Esophagus mucosa (tissue), 1 donor: ENCODE measurements at regions not wholly inside any gene's neighbourhood (a gene's known extent, or its start where the extent isn't known, plus 50 kb on each side); places are given as distances from the start of the nearest gene placed in this dataset.
A peak's percentile ranks its signal among the peaks of the same experiment; 100 is the strongest.
"Not testable (repeated sequence)": the region's sequence is repeated elsewhere in the genome, so short reads cannot be mapped to it uniquely, and the experiment has no call there.

Experiments used
- ATAC-seq: fragments of 200-7000 bp; cut with Tn5 transposase; one replicate; pipeline ENCODE4 v1.9.1; 2020
- donor health status: DM: yes; HTN: yes; CAD: no.

DNA sequence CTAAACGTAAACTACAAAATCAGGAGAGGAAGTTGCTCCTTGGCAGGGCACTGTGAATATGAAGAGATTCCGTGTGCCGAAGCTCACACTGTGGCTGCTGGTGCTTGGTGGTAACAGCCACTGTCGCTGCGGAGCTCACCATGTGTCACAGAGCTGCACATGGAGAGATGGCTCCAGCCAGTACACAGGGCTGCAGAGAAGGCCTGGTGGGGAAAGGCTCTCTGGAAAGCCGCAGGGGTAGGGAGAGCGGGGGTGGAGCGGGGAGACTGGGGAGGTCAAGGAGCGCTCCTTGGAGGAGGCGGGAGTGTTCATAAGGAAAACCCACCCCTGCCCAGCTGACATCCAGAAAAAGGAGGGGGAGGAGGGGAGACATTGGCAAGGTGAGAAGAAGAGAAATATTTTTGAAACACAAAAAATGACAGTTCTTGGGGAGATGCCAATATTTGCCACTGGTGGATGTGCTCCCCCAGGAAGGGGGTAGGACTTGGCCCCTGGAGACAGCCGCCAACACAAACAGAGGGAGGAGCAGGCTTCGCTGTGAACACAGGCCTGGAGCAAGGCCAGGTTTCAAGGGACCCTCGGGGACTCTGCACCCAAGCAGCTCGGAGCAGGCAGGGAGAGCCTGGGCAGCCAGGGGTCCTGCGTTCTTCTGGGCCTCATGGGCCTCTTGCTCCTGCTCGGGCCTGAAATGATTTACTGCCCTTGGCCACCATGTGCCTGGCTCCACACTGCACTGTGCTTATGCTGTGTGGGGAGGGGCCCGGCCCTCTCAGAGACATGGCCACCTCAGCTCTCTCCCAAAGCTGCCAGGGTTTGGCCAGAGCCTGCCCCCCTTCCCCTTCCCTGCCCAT, 102.6 kb upstream of the GLI2 start:
- no peak for ATAC-seq

DNA sequence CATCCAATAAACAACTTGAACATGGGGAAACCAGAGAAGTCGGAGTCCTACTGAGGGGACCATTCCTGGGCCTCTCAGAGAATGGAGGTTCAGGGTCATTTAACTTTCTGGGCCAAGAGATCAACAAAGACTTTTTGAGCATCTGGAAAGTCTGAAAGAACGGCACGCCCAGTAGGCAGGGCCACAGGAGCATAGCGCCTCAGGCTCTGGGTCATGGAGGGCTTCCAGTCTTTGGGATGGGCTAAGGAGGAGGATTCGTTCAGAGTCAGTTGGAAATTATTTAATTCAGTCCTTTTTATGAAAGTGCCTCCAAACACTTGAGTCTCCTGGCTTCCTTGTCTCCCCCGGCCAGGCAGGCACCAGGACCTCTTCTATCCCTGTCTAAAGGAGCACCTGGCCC, 101.1 kb upstream of the GLI2 start:
- ATAC-seq, result no peak

DNA sequence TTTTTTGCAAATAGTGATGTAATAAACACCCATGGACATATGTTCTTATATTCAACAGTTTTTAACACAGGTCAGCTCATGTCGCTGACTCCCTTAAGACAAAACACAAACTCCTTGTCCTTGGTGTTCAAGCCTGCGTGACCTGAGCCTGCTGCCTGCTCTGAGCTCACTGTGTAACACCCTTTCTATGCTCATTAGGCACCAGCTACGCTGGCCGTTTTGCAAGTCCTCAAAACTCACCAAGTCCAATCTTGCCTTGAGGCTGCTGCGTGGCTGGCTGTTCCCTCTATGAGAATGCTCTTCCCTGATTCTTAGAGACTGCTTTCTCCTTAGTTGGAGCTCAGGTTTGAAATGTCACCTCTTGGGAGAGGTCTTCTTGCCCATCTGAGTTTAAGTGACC, 100.5 kb upstream of the GLI2 start:
- no peak for ATAC-seq

DNA sequence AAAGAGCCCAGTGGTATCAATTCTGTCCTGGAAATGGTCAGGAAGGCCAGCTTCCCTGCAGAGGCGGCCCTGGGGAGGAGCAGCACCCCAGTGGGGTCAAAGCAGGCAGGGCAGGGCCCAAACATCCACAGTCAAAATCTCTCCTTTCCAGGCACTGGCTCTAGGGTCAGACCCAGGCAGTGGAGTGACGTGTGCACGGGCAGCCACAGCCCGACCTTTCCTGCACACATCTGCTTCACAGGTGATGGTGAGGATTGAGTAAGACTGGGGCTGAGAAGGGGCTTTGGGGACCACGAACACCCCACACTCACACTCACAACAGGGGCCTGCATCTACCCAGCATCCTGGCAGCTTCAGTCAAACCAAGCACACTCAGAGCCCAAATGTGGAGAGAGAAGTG, 97.8 kb upstream of the GLI2 start:
- ATAC-seq, result no peak

DNA sequence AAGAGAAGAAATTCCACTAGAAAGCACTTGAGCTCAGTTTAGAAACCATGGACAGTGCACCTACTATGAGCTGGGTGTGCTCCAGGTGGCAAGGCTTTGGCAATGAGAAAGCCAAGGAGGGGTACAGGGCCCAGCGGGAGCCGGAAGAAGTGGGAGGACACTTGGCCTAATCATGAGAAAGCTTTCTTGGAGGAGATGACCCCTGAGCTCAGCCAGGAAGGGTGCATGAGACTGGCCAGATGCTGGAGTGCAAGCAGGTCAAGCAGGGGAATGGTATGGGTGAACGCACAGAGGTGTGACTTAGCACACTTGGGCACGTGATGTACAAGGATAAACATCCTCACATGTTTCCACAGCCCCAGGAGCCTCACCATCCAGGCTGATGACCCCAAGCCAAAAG, 97.2 kb upstream of the GLI2 start:
- no peak for ATAC-seq

DNA sequence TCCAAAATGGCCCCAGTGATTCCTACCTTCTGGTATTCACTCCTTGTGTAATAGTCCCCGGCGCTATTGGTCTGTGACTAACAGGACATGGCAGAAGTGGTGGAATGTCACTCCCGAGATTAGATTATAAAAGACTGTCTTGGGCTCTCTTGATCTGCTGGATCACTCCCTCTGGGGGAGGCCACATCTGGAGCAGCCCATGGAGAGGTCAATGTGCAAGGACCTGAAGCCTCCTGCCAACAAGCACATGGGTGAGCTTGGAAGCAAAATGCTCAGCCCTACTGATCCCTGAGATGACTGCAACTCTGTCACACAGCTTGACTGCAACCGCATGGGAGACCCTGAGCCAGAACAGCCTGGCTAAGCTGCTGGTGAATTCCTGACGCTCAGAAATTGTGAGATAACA, 94.3 kb upstream of the GLI2 start:
- no peak for ATAC-seq

DNA sequence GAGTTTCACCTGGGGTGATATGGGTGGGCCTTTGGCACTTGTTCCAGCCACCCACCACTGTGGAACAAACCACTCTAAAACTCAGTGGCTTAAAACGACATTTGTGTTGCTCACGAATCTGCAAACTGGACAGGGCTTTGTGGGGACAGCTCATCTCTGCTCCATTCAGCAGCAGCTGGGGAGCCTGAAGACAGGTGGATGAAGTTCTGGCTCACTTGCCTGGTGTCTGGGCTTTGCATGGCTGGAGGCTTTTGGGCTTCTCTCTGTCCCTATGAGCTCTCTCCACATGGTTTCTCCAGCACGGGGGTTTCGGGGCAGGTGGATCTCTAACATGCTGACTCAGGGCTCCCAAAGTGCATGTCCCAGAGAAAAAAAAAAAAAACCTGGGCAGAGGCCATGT, 93.0 kb upstream of the GLI2 start:
- no peak for ATAC-seq

GRCh38 chr2:120646994-120647393, 88.7 kb upstream of the GLI2 start:
- ATAC-seq, result no peak

- no peak for ATAC-seq
Measured at GRCh38 chr2:120647487-120647886, 88.2 kb upstream of the GLI2 start.

DNA sequence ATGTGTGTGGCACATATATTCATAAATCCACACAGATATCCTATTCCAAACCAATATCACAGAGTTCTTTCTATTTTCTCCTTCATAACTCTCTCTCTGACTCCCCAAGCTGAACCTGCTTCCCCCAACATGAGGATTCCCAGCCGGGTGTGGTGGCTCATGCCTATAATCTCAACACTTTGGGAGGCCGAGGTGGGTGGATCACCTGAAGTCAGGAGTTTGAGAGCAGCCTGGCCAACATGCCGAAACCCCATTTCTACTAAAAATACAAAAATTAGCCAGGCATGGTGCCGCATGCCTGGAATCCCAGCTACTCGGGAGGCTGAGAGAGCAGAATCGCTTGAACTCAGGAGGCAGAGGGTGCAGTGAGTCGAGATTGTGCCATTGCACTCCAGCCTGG, 86.3 kb upstream of the GLI2 start:
- ATAC-seq, result not testable (repeated sequence)

DNA sequence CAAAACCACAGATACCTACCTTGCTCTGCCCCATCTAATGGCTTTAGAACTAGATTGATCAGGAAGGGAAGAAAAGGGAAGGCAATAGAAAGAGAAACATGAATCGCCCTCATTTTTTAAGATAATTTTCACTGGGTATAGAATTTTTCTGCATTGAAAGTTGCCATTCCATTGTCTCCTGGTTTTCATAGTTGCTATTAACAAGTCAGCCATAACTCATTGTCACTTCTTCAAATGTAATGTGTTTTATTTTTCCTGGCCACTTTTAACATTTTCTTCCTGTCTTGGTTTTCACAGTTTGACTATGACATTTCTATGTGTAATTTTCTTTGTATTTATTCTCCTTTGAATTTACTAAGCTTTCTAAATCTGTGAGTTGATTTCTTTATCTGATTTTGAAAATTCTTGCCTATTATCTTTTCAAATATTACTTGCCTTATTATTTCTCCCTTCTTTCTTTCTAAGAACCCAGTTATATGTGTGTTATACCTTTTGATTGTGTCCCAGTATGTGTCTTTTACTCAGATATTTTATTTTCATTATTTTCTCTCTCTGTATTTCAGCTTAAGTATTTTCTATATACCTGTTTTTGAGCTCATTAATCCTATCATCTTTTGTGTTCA, 85.5 kb upstream of the GLI2 start:
- ATAC-seq, result no peak

DNA sequence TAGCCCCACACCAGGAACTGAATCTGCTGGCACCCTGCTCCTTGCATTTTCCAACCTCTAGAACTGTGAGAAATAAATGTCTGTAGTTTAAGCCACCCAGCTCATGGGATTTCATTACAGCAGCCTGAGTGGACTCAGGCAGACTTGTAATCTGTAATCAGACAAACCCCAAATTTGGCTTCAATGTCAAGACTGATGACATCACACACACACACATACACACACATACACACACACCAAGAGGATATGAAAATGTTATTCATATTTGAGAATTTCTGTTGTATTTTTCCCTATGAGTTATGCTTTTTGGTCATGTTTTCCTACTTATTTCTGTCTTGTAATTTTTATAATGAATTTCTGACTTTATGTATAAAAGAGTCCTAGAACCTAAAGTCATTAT, 83.8 kb upstream of the GLI2 start:
- no peak for ATAC-seq

DNA sequence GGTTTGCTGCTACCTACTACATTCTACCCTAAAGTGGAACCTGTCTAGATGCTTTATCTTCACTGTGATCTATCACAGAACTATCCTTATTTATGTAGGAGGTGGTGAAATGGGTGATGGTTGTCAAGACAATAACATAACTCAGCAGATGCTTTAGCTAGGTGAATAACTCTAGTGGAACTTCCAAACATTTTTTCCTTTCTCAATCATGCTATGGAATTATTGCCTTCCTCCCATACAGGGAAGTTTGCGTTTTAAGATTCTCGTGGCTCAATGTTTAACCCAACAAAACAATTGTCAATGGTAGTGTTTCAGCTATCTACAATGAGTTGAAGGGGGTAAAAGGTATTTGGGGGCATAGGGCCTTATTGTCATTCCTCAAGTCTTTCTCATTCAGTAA, 82.6 kb upstream of the GLI2 start:
- no peak for ATAC-seq

GRCh38 chr2:120653871-120654270, 81.8 kb upstream of the GLI2 start:
- ATAC-seq, result no peak

DNA sequence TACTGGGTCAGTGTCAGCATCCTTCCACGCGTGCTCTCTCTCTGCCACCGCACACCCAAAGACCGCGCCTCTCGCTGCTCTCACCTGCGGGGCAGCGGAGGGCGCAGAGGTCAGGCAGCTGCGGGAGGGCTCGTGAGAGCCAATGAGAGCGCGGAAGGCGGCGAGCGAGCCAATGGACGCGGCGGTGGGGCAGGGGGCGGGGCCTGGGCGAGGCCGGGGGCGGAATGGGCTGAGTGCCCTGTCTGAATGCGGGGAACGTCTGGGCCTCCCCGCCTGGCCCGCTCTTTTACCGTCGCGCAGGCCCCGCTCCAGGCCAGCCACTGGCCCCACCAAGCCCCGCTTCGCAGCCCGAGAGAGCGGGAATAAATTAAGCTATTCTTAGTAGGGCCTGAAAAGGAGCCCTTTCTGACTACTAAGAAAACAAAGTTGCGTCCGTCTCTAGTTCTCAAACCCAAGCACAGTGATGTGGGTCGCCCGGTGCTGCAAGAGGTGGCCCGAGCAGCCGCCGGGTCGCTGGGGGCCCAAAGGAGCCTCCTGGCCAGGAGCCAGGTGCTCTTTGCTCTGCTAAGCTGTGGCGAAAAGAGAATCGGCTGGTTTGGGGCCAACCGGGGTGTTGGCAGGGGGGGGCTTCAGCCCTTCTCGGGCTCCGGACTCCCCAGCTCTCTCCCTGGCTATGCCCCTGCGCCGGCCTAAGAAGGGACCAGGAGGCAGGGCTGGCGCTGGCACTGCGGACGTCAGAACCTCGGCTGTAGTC, 81.1 kb upstream of the GLI2 start:
- no peak for ATAC-seq

DNA sequence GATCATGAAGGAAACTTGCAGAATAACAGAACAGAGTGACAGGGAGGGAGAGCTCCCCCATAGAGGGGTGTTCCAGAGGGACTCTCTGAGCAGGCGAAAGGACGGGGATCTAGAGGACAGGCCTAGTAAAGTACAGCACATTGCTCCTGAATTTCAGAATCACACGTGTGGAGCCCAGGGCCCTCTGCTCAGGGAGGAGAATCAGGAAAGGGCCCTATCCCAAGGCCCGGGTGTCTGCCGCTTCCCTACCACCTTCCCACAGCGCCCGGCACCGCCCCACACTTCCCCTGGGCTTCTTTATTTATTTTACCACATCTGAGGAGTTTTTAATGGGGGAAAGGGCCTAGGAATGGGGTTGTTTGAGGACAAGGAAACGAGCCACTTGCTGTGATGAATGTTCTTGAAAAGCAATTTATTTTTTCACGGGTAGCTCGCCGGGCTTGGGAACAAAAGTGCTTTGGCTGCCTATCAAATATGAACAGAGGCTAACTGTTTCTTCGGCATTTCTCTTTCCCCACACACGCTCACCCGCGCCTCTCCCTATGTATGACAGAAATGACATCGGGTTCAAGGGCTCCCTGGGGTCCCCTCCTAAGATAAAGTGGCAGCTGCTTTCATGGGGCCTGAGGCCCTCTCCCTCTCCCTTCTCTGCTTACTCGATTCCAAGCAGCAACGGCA, 79.3 kb upstream of the GLI2 start:
- ATAC-seq, result no peak

GRCh38 chr2:120658042-120658769, 77.5 kb upstream of the GLI2 start:
- ATAC-seq, result no peak

GRCh38 chr2:120658770-120659158, 76.9 kb upstream of the GLI2 start:
- ATAC-seq, result no peak

DNA sequence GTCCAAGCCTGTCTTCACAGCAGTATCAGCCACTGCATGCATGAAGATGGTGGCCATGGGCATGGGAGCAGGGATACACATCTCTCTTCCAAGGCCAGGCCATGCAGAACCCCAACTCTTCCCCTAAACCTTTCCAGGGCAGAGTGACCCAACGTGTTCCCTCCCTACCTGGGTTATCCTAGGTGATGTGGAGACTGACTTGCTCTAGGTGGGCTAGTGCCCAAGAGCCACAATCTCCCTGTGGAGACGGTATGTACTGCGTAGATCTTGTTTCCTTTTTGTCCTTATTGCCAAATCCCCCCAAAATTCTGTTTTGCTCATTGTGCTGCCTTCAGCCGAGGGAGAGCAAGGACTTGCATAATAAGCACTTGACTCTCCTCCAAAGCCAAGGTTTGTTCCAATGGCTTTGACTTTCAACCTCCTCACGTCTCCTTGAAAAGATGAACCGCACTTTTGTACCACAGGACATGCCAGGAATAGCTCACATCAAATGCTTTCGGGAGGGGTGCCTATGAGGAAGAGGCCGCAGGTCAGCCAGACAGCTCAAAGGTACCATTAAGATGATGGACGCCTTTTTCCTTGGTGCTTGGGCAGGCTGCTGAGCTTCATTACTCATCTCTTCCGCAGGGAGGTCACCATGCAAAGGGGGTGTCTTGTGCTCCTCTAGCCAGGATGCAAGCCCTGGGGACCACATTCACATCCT, 76.2 kb upstream of the GLI2 start:
- no peak for ATAC-seq

DNA sequence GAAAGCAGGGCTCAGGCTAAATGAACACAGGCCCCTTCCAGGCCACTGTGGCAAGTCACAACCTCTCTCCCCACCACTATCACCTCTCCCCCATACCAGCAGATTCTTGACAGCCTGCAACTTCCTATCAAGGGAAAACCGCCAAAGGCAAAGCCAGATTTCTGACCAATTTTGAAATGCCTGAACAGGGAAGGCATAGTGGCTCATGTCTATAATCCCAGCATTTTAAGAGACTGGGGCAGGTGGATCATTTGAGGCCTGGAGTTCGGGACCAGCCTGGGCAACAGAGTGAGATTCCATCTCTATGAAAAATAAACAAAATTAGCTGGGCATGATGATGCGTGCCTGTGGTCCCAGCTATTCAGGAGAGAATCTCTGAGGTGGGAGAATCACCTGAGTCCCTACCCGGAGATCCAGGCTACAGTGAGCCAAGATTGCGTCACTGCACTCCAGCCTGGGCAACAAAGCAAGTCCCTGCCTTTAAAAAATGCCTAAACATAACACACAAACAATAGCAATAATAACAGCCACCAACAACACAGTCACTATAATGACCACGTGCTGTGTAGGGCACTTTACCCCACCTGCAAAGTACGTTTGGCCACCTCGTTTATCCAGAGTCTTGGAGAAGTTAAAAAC, 75.5 kb upstream of the GLI2 start:
- no peak for ATAC-seq

GRCh38 chr2:120660771-120661459, 74.8 kb upstream of the GLI2 start:
- peak; percentile 13 for ATAC-seq
